COLO668 (cell line): ENCODE measurements at regions not wholly inside any gene's neighbourhood (a gene's known extent, or its start where the extent isn't known, plus 50 kb on each side); places are given as distances from the start of the nearest gene placed in this dataset.

ENCODE experiments used
- DNase-seq: peaks from one replicate; lab custom pipeline; 2025; ENCODE audit not compliant: unreplicated experiment; lab: John Stamatoyannopoulos, UW

DNA sequence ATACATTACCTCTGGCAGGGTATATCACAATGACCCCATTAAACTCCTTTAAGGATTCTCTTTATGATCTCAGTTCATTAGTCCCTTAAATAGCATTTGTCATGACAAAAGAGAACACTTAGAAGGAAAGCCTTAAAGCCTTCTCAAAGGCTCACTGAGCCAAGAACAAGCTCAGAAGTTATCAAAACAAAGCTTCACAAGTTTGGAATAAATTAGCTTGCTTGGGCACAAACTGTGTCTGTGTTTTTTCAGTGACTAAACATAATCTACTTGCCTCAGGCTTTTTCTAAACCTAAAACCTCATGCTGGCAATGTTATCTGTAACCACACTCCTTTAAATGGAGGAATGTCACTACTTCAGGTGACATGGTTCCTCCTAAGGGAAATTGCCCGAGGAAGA, 1114.9 kb upstream of the C9orf72 start:
- no peak for DNase-seq

DNA sequence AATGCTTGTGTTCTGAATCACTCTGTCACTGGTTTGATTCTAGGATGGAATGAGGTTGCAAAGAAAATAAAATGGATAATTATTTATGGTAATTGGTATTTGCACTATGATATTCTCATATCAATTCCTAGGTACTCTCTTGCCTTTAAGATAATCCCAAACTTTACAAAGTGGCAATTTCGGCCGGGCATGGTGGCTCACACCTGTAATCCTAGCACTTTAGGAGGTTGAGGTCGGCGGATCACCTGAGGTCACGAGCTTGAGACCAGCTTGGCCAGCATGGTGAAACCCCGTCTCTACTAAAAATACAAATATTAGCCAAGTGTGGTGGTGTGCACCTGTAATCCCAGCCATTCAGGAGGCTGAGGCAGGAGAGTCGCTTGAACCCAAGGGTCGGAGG, 1118.7 kb upstream of the C9orf72 start:
- DNase-seq, result no peak

DNA sequence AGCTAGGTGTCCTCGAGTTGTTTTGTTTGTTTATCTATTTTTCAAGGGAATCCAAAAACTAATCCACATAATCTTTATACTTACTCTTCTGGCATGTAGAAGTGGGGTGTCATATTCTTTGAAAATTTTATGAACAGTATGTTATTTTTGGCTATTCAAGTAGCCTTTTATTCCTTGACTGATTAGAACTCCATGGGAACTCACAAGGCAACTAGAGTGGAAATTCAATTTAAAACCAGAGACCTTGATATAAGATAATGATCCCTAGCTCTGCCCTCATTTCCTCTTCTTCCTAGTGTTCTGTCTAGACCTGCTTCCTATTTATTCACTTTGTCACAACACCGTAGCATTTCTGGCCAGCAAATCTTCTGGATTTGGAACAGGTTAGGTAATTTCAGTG, 1123.7 kb upstream of the C9orf72 start:
- DNase-seq, result no peak

DNA sequence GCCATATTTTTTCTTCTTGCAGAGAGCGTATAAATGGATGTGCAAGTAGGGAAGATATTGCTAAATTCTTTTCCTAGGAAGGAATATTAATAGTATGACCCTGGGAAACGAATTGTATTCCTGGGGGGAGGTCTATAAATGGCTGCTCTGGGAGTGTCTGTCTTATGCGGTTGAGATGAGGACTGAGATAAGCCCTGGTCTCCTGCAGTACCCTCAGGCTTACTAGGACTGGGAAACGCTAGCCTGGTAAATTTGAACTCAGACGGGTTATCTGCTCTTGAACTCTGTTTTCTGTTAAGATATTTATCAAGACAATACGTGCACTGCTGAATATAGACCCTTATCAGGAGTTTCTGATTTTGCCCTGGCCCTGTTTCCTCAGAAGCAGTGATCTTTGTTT, 1126.4 kb upstream of the C9orf72 start:
- no peak for DNase-seq

DNA sequence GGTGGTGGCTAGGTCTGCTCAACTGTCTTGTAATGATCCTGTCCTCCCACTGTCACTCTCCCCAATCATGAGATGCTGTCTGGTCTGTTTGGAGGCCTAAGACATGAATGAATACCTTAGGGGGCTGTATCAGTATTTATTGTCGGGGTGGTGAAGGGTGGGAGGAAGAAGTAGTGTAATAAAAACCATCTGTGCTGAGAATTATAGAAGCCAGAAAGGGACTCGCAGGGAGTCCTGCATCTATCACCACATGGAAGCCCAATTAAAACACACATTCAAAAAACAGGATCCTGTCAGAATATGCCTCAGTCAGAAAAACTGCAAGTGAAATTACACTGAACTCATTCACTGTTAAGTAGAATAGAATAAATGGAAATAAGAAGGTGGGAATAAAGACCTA, 1134.3 kb upstream of the C9orf72 start:
- DNase-seq, result no peak

DNA sequence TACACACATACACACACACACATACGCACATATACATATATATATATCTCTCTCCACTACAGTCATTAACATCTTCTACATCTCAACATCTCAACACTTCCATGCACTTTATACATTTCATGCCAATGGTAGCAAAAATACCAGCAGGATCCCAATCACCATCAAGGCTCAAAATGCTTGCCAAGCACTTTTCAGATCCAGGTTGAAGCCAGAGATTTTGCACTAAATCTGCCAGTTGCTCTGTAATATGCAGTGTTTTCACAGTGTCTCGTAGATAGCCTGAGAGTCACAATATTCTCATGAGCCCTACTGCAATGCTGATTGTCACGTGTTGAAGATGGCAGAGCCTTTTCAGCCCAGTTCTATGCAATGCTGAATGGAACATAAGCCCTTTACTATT, 1140.9 kb upstream of the C9orf72 start:
- no peak for DNase-seq

DNA sequence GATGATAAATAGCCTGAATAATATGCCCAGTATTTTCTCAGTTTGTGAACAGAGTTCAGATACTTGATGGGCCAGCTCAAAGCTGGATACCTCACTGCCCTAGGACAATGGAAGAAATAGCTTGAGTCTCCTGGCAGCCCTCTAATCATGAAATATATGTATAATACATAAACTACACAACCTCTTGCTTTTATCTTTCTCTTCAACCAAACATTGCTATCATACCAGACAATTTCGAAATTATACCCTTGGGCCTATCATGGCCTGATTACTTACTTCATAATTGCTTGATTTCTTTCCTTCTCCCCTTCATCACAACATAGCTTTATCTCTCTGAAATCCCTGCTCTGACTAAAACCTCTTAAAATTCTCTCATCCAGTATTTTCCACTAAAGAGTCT, 1144.9 kb upstream of the C9orf72 start:
- DNase-seq, result no peak

DNA sequence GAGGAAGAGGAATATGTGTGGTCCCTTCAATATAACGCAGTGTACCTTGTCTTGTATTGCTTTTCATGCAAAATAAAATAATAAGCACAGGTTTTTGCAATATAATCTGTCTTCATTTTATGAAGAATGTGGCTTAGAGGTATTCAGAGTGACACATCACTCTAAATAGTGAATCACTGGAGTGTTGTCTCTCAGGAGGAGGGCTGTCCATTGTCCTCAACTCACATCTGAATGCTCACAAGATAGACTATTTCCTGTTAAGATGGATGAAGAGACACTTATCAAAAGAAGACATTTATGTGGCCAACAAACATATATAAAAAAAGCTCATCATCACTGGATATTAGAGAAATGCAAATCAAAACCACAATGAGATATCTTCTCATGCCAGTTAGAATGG, 1147.5 kb upstream of the C9orf72 start:
- no peak for DNase-seq

DNA sequence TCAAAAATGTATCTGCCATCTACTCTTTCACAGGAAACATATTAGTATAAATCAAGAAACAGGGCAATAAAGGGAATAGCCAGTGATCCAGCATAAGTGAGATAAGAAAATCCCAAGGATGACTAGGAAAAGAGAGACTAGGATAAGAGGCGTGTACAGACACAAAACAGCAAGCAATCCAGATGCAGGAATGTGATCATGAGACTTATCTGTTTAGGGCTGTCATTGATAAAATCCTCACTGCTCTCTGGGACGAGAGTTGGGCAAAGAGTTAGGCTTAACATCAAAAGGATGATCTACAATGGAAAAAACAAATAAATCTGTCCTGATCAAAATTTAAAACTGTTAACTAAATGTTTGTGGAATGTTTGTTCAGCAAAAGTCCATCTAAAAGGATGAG, 1156.8 kb upstream of the C9orf72 start:
- DNase-seq, result no peak

DNA sequence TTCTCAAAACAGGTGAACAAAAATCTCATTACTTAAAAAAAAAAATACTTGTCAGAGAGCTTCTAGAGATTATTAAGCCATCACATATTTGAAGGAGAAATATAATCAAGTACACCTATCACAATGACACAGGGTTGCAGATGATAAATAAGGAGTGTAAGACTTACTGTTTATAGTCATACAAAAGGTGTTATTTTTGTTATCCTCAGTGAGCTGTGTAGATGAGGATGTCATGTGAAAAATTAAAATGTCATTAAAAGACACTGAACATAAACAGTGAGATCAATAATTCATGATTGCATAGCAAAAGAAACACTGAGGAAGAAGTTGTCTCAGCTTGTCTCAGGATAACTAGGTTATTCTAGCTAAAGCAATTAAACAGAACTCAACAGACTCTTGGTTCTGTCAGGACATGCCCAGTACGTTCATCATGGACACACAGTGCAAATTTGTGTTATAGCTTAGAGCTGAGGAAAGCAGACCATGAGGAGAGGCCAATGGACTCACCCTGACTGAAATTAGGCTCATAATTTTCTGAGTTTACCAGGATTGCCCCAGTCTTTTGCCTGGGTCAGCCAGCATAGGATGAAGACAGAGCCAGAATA, 1162.6 kb upstream of the C9orf72 start:
- DNase-seq, result no peak

DNA sequence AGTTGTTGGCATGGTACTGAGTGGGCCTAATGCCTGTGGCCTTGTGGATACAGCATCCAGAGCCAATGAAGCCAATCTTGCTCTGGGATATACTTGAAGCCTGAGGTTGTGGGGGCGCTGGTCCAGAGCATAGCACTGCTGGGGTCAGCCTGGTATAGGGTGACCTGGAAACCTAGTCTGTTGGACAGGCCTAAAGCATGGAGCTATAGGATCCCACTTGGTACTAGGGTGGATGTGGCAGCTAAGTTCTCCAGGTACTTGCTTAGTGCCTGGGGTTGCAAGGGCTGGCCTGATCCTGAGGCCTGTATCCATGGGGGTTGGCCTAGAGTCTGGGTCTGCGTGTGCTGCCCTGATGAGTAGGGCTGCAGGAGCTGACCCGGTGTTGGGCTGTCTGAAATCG, 1168.2 kb upstream of the C9orf72 start:
- no peak for DNase-seq

DNA sequence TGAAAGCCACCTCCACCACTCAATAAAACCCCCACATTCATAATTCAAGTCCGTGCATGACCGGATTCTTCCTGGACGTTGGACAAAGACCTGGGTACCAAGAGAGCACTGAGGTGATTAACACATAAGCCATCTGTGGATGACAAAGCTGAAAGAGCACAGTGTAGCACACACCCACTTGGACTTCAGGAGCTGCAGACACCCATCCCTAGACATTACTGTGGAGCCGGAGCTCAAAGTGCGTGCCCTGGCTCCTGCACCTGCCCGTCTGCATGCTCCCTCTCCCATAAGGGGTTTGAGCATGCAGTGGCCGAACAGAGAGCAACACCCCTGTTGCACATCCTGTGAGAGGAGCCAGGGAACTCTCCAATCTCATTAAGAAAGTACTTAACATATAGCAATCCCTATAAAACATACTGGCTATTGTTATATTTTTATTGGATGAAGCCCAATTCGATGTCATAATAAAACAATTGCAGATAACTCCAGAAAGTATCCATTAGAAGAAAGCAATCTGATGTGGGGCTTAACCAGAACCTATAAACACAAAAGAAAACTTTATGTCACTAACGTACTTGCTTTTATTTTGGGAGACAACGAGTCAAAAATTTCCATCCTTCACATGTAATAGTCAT, 1174.2 kb upstream of the C9orf72 start:
- DNase-seq, result no peak

DNA sequence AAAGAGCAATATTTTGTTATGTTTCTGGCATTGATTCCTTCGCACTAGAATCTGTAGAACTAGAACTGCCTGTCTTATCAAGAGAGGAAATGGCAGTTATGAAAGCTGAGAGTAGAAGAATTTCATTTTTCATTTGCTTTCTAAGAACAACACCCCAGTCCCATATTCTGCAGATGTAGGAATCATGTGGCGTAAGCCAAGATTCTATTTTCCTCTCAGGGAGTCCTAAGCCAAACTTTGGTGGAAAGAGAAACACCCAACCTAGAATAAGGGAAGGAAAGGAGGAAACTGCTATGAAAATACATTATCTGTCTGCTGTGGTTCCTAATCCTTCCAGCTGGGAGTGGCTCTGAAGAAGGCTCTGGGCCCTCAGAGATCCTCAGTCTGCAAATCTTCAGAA, 1176.9 kb upstream of the C9orf72 start:
- DNase-seq, result no peak

DNA sequence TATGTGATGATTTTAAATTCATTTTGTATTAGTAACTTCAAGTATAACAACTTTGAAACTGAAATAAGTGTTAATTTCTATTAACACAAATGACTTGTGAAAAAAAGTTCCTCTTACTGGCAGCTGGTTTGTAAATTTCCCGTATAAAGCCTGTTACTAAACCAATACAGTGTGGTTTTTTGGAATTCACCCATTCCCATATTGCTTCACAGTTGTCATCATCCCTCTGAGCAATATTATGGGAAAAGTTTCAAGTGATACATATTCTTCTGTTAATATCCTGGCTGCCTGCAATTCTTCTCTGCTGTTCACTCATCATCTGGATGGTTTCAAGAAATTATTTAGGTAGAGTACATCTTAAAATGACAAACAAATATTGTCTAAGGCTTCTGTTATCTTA, 1185.1 kb upstream of the C9orf72 start:
- DNase-seq, result no peak

DNA sequence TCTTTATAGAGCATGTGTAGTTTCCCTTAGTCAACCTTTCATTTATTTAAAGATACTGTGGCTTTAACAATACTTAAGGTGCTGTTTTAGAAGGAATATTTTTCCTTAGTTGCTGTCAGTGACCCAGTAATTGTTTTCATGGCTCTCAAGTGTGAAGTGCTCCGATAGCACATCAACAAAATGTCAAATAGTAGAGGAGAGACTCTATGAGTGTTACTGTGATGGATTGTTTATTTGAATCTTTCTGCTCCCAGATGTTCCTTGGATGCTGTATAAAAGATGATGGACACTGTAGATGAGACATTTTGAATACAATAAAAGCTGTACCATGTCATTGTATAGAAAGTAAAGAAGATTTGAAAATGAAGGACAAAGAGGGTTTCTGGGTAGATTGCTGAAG, 1185.7 kb upstream of the C9orf72 start:
- DNase-seq, result no peak

DNA sequence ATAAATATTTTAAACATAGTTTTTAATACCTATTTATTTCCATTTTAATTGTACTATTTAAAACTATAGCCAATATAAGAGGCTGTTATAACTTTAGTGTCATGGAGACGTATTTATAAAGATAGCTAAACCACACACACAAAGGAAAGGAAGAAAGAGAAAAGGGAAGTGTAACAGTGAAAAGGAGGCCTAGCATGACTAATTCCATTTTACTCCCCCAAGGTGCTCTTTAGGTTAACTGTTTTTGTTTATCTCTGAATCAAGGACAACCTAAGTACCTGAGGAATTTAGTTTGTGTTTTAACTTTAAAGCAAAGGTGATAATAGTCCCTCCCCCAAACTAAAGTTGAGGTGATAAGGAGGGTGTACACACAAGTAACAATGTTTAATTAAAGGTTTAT, 1188.9 kb upstream of the C9orf72 start:
- DNase-seq, result no peak

DNA sequence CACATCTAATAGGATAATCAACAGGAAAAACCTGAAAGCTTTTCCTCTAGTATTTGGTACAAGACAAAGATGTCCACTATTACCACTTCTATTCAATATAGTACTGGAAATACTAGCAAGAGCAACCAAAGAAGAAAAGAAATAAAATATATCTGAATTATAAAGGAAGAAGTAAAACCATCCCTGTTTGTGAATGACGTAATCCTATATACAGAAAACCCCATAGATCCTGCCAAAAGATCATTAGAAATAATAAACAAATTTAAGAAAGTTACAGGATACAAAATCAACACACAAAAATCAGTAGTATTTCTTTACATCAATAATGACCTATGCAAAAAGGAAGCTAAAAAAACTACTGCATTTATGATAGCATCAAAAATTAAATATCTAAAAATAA, 1191.3 kb upstream of the C9orf72 start:
- no peak for DNase-seq

DNA sequence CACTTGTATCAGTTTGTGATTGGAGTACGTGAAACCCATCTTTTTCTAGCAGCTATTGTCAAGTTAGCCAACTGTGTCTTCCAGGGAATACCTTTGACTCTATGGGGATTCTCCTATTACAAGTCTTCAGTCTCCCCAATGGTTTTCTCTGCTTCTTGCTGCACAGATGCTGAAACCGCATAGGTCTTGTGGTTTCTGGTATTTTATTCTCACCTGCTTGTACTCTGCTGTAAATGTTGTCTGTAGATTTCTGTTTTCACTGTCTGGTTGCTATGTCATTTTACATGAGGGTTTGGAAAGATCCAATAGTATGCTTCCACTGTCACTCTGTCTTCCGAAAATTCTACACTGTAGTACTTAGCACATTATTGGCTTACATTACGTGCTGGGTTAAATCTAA, 1196.9 kb upstream of the C9orf72 start:
- DNase-seq, result no peak

DNA sequence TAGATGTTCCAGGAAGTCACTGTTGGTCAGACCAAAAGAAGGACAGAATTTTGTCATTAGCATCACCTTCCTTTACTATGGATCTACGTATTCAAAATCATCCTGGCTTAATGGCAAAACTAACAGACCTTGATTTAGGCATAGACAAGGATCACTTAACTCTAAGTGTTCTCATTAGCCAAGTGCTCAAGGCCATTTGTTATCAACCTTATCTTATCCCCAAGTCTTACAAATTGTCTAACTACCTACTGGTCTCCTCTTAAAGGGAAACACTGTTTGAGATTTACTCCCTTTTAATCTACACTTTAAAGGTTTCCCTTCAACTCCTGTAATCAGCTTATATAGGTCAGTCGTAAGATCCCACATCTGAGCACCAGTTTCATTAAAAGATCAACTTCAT, 1197.5 kb upstream of the C9orf72 start:
- no peak for DNase-seq

DNA sequence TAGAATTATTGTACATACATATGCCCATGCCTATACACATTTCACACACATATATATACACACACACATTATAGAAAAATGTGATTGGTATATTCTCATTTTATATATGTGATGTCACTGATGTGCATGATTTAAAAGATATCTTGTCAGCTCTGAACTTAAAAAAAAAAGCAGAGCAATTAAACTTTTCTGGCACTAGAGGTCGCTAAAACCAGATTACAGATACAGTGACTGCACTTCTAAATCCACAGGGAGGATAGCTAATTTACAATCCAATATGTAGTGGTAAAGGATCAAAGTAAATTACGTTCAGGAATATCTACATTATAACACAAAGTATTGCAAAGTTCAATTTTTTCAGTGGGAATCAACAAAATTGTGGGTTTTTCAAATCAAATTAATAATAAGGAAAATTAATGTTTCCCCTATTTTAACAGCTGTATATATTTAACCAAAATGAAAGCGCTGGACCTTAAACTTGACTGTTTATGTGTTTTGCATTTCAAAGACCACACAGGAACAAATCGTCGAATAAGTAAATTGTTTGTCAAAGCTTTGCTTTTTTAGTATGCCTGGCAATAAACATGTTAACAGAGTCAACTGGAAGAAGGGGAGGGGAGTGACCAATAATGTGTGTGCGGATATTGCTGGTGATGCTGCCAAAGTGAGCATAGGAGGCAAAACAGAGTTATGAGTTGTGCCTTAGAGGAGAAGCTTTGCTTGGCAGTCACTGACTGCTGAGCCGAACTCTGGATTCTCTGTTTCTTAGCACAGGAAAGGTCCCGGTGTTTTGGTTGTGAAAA, 1201.4 kb upstream of the C9orf72 start:
- no peak for DNase-seq

DNA sequence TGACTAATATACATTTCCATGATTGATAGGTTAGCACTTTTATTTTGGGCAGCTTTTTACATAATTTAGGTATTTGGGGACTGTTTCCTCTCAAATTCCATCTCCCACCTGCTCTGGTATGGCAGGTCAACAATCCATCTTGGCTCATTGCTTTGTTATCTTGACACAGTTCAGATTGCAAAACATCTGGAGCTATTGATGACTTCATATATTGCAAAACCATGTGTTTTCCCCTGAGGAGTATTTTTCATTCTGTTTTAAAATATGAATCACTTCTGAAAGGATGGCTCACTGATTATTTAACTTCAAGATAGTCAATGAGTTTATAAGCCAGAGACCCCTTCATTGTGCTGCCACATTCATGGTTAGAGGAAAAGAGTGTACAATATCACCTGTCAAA, 1206.0 kb upstream of the C9orf72 start:
- no peak for DNase-seq

DNA sequence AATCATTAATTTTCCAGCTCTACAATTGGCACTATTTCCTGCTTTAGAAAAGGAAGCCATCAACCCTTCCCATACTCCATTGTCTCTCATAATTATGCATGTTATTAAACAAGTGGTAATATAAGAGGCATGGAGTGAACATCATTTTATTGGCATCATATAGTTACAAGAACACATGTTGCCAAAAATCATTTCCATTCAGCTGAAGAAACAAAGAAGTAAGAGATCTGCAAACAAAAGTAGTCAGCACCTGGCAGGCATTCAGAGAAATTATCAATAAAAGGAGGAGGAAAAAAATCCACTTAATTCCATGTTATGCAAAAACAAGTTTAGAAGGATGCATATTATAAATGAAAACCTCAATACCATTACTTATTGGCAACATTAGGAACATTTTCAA, 1208.2 kb upstream of the C9orf72 start:
- DNase-seq, result no peak

DNA sequence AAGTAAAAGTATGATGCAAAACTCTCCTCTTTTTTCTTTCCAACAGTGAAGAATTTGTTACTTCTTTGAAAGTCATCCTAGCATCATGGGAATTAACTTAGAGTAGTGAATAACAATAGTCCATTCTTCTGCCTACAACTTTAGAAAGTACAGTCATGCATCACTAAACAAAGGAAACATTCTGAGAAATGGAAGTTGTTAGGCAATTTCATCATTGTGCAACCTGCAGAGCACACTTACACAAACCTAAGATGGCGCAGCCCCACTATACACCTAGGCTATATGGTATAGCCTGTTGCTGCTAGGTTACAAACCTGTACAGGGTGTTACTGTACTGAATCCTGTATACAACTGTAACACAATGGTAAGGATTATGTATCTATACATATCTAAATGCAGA, 1209.3 kb upstream of the C9orf72 start:
- no peak for DNase-seq
